HUES6 (cell line): ENCODE measurements at regions not wholly inside any gene's neighbourhood (a gene's known extent, or its start where the extent isn't known, plus 50 kb on each side); places are given as distances from the start of the nearest gene placed in this dataset.

Experiments used
- H3K27ac ChIP-seq: 2 replicates; pipeline ENCODE4 v1.7.0; 2013; ENCODE audit warnings: low read depth, mild to moderate bottlenecking, low read length, inconsistent platforms
- H3K27me3 ChIP-seq: 2 replicates; pipeline ENCODE4 v1.6.1; 2013; ENCODE audit warnings: low read length; ENCODE audit not compliant: control insufficient read depth, insufficient read depth
- H3K36me3 ChIP-seq: 2 replicates; pipeline ENCODE4 v1.6.1; 2013; ENCODE audit warnings: low read length; ENCODE audit not compliant: control insufficient read depth, insufficient read depth
- H3K4me1 ChIP-seq: 2 replicates; pipeline ENCODE4 v1.6.1; 2013; ENCODE audit warnings: low read length; ENCODE audit not compliant: control insufficient read depth, insufficient read depth
- H3K4me3 ChIP-seq: 2 replicates; pipeline ENCODE4 v1.5.1; 2013; ENCODE audit warnings: low read depth, low read length
- H3K9ac ChIP-seq: one replicate; pipeline ENCODE4 v1.6.1; 2013; ENCODE audit warnings: mild to moderate bottlenecking, low read length
- H3K9me3 ChIP-seq: 2 replicates; pipeline ENCODE4 v1.6.1; 2013; ENCODE audit warnings: low read depth, low read length; ENCODE audit not compliant: control insufficient read depth, insufficient read depth

DNA sequence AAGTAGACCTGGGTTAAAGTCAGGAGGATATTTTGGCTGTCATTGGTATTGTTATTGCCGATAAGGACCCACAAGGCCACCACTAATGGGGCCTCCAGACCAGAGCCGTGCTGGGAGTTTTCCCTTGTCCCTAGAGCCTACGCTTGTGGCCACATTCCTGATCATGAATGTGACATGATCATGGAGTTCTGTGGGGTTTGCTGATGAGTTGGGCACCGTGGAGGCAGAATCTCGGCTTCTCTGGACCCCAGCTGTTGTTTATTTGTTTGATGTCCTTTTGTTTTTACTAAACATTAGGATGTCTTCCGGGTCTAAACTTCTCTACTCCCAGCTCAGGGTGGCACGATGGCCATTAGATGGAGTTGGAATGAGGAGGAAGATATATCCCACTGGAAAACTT, 74.9 kb upstream of the TMPRSS2 start:
- H3K9ac ChIP-seq: no peak overlapping the region
- no peak overlapping the region for H3K27ac ChIP-seq
- peaks cover 15% of the 10 kb centered on the region for H3K4me1 ChIP-seq
- H3K27me3 ChIP-seq: no peaks in the 10 kb centered on the region
- H3K9me3 ChIP-seq: peaks cover 6% of the 10 kb centered on the region
- no peak overlapping the region for H3K4me3 ChIP-seq
- H3K36me3 ChIP-seq: no peaks in the 10 kb centered on the region

DNA sequence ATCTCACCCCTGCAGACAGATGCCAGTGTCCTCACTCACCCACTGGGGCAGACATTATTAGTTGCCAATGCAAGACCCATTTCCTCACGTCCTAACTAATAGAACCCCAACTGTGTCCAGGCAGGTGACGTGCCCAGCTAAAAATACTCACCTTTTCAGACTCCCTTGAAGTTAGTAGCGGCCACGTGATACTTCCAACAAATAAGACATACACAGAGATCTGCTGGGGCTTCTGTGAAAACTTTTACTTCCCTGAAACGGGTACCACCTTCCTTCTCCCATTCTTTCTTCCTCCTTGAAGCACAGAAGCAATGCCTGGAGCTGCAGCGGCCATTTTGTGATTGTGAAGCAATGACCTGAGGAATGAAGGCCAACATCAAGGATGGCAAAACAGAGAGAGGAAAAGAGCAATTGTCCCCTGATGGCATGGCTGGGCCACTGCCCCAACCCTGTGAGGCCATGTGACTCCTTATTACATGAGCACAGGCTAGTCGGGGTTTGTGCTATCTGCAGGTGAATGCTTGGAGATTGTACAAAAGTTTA, 74.4 kb upstream of the TMPRSS2 start:
- Histone ChIP-seq H3K4me1 (peaks cover 15% of the 10 kb centered on the region), H3K27ac (no peak overlapping the region)

DNA sequence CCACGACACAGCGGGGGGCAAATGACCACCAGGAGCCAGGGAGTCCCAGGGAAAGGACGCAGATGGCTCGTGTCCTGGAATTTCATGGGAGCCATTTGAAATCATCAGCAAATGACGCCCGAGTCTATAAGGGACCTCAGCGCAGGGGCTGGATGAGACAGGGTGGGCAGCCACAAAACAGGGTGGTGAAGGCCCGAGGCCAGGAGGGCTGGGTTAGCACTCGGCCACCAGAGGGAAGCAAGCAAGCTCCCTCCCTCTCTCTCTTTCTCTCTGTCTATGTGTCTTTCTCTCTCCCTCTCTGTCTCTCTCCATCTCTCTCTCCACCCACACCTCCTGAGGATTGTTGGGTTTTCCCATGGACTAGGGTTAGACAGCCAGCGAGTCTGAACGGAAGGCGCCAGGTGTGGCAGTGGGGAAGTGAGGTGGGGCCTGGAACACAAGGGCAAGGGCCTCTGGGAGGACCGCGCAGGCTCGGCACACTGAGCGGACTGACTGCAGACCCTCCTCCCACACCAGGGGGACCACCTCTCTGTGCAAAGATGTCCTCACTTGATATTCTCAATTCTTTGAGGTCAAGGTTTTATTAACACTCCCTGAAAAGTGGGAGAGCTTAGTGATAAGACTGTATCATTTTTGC, 73.8 kb upstream of the TMPRSS2 start:
- Histone ChIP-seq H3K4me1 (peaks cover 15% of the 10 kb centered on the region), H3K4me3 (no peak overlapping the region), H3K9ac (no peak overlapping the region), H3K36me3 (no peaks in the 10 kb centered on the region), H3K9me3 (peaks cover 14% of the 10 kb centered on the region), H3K27ac (no peak overlapping the region), H3K27me3 (no peaks in the 10 kb centered on the region)

More for the DNA sequence above, 74.4 kb upstream of the TMPRSS2 start:
- Histone ChIP-seq H3K9ac (no peak overlapping the region), H3K27me3 (no peaks in the 10 kb centered on the region), H3K36me3 (no peaks in the 10 kb centered on the region), H3K9me3 (peaks cover 10% of the 10 kb centered on the region), H3K4me3 (no peak overlapping the region)

GRCh38 chr21:41580758-41581554, 73.0 kb upstream of the TMPRSS2 start:
- no peak overlapping the region for H3K4me3 ChIP-seq
- no peak overlapping the region for H3K27ac ChIP-seq
- peaks cover 16% of the 10 kb centered on the region for H3K9me3 ChIP-seq
- no peaks in the 10 kb centered on the region for H3K36me3 ChIP-seq
- H3K27me3 ChIP-seq: no peaks in the 10 kb centered on the region
- H3K4me1 ChIP-seq: peaks cover 15% of the 10 kb centered on the region
- no peak overlapping the region for H3K9ac ChIP-seq

DNA sequence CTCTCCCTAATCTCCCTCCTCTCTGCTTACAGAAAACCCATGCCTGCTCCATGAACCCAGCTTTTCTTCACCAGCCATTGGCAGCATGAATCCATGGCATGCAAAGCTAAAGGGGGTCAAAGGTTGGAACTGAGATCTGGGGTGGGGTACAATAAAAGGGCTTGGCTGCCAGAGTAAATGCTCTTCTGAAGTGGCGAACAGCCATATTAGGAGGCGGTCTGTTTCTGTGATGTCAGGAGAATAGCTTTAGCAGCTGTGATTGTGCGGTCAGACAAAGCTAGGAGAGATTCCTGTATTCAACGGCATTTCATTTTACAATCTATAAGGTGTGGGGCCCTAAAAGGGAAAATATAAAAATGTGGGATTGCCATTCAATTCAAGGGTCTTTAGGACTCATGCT, 71.7 kb upstream of the TMPRSS2 start:
- peaks cover 15% of the 10 kb centered on the region for H3K4me1 ChIP-seq
- H3K9me3 ChIP-seq: peaks cover 16% of the 10 kb centered on the region
- no peak overlapping the region for H3K27ac ChIP-seq
- H3K27me3 ChIP-seq: no peaks in the 10 kb centered on the region
- no peaks in the 10 kb centered on the region for H3K36me3 ChIP-seq
- no peak overlapping the region for H3K4me3 ChIP-seq
- no peak overlapping the region for H3K9ac ChIP-seq

DNA sequence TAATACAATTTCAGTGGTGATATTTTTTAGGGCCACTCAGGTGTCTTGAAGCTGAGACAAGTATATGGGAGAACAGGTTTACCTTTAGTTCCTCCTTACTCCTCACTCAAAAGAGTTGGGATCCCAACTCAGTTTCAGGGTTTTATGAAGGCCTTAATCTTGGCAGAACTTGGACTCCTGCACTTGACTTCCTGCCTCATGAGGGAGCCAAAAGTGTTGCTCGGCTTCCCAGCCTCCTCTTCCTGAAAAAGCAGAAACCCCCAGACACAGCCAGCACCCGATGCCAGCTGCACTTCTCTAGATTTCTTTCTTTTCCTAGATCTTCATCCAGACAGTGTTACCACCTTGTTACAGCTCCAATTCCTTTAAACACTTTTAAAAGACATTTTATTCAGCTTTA, 70.8 kb upstream of the TMPRSS2 start:
- Histone ChIP-seq H3K36me3 (no peaks in the 10 kb centered on the region), H3K9ac (no peak overlapping the region), H3K4me3 (no peak overlapping the region), H3K4me1 (peaks cover 8% of the 10 kb centered on the region), H3K9me3 (peaks cover 20% of the 10 kb centered on the region), H3K27me3 (no peaks in the 10 kb centered on the region), H3K27ac (no peak overlapping the region)

DNA sequence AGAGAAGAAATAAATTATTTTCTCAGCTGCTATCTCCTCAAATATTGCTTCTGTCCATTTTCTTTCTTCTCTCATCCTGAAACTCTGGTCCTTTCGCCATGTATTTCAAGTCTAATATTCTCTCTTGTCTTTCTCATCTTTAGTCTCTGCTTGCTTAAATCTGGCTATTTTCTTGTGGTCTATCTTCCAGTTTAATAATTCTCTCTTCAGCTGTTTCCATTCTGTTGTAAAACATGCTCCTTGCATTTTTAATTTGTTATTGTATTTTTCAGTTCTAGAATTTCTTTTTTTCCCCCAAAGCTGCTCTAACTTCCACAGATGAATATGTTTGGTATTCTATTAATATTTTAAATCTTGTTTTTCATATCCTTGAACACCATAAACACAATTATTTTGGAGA, 70.1 kb upstream of the TMPRSS2 start:
- H3K4me1 ChIP-seq: peaks cover 3% of the 10 kb centered on the region; the same call in 1 of the 2 replicates
- H3K27me3 ChIP-seq: no peaks in the 10 kb centered on the region

GRCh38 chr21:41576013-41576615, 68.2 kb upstream of the TMPRSS2 start:
- no peaks in the 10 kb centered on the region for H3K4me1 ChIP-seq
- no peaks in the 10 kb centered on the region for H3K27me3 ChIP-seq
- H3K9me3 ChIP-seq: peaks cover 27% of the 10 kb centered on the region
- H3K27ac ChIP-seq: no peak overlapping the region
- H3K36me3 ChIP-seq: no peaks in the 10 kb centered on the region
- H3K4me3 ChIP-seq: no peak overlapping the region
- no peak overlapping the region for H3K9ac ChIP-seq

More for the DNA sequence above, 70.1 kb upstream of the TMPRSS2 start:
- Histone ChIP-seq H3K4me3 (no peak overlapping the region), H3K9ac (no peak overlapping the region), H3K27ac (no peak overlapping the region), H3K36me3 (no peaks in the 10 kb centered on the region), H3K9me3 (peaks cover 20% of the 10 kb centered on the region)

- peaks cover 27% of the 10 kb centered on the region for H3K9me3 ChIP-seq
- no peak overlapping the region for H3K9ac ChIP-seq
- H3K4me1 ChIP-seq: no peaks in the 10 kb centered on the region
- H3K36me3 ChIP-seq: no peaks in the 10 kb centered on the region
- no peak overlapping the region for H3K27ac ChIP-seq
- H3K27me3 ChIP-seq: no peaks in the 10 kb centered on the region
- H3K4me3 ChIP-seq: no peak overlapping the region
Measured at GRCh38 chr21:41573902-41574690, 66.1 kb upstream of the TMPRSS2 start.

GRCh38 chr21:41571938-41572510, 64.1 kb upstream of the TMPRSS2 start:
- no peak overlapping the region for H3K9ac ChIP-seq
- no peaks in the 10 kb centered on the region for H3K4me1 ChIP-seq
- no peak overlapping the region for H3K4me3 ChIP-seq
- peaks cover 4% of the 10 kb centered on the region; the same call in 1 of the 2 replicates for H3K27me3 ChIP-seq
- no peak overlapping the region for H3K27ac ChIP-seq
- peaks cover 14% of the 10 kb centered on the region for H3K9me3 ChIP-seq
- no peaks in the 10 kb centered on the region for H3K36me3 ChIP-seq
